ENCODE measurements at regions not wholly inside any gene's neighbourhood (a gene's known extent, or its start where the extent isn't known, plus 50 kb on each side); places are given as distances from the start of the nearest gene placed in this dataset.
"Not testable (repeated sequence)": the region's sequence is repeated elsewhere in the genome, so short reads cannot be mapped to it uniquely, and the experiment has no call there.

DNA sequence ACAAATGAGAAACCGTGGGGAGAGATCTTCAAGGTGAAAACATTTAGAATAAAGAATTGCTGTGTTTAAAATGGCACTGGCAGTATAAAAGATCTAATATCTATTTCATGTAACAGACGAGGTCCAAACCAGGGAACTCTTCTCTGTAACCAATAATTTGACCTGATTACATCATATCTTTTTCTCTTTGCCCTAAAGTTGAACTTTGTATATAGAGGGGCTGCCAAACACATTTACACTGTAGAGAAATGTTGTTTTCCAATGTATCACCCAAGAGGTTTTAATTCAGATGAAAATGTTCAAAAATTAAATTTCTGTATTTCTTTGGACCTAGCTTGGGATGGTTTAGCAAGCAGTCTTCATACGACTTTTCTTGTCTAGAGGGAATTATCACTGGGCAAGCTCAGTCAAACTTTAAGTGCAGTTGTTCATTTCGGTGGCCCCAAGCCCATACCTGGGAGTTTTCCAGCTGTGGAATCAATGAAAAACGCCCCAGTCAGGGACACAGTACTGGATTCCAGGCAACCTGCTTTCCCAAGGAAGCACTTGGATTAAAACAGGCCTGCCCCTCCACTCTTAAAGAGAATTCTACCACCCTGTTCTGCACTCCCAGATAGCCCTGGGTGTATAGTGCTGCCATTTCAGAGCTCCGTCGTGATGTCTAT lies 208.5 kb upstream of the FN1 start:
- DNase-seq: no peak

DNA sequence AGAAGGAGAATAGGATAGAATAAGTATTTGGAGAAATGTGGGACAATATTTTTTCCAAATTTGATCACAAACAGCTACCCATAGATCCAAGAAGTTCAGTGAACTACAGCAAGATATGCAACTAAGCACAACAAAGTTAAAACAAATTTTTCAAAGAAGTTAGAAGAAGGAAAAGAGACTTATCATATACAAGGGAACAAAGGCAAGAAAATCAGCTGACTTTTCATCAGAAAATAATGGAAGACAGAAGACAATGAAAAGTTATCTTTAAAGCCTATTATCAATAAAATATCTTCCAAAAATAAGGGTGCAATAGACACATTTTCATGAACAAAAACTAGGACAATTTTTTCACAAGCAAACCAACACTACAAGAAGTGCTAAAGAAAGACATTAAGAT lies 202.8 kb upstream of the FN1 start:
- no peak for DNase-seq

DNA sequence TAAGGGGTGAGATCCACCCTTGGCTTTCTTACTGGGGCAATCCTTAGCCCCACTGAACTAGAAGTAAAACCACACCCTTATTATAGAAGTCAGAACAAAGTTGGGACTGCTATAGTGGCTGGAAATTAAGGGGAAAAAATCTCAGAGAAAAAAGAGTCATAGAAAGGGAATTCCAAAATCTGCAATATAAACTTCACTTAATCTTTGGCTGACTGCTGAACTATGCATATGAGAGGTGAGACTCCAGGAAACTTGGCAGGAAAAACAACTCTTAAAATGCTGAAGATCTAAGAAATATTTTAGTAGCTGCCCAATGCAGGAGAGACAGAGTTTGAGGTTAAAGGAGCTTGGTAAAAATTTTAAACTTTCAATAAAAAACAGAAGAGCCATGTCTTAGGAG lies 201.8 kb upstream of the FN1 start:
- no peak for DNase-seq

DNA sequence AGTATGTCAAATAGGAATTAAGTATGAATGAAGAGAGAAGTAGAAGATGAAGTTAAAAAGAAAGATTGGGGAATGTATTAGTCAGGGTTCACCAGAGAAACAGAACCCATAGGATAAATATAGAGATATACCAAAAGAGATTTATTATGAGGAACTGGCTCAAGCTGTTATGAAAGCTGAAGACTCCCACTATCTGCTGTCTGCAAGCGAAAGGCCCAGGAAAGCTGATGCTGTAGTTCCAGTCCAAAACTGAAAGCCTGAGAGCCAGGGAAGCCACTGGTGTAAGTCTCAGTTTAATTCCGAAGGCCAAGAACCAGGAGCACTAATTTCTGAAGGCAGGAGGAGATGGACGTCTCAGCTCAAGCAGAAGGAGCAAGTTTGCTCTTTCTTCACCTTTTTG lies 200.9 kb upstream of the FN1 start:
- no peak for DNase-seq

DNA sequence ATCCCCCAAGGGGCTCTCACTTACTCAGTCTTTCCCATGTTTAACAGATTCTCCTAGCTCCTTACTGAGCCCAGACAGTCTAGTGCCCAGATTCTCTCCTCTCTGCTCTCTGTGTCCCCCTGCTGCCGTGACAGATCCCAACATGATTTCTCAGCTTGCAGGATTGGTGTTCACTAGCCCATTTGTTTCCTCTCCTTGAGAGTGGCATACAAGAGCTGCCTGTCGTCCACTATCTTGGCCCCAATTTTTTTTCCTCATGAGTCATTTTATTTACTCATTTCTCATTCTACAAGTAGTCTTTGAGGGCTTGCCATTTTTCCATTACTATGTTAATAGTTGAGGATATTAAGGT lies 199.9 kb upstream of the FN1 start:
- no peak for DNase-seq

DNA sequence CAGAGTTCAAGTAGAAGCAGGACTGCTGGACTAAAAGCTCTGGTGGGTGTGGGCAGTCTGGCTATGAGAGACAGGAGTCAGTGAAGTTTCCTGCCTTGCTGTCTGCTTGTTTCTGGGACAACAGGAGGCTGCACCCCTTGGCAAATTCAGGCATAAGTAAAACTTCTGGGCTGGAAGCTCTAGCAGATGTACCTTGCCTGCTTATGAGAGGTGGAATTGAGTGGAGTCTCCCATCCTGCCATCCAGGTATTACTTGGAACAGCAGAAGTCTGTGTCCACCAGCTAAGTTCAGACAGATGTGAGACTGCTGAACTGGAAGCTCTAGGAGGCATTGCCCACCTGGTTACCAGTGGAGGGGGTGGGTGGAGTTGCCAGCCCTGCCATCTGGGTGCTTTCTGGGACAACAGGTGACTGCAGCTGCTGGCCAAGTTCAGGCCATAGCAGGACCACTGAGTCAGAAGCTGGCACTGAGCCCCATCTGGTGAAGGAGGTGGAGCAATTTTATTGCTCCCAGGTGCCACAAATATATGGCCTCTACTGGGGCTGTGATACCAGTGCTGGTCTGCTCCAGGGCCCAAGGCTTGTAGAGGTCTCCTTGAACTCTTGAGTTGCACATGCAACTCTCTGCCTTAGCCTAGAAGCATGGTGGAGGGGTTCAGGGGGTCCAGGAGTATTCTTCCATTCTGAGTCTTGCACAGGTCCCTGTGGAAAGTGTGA lies 199.4 kb upstream of the FN1 start:
- no peak for DNase-seq

DNA sequence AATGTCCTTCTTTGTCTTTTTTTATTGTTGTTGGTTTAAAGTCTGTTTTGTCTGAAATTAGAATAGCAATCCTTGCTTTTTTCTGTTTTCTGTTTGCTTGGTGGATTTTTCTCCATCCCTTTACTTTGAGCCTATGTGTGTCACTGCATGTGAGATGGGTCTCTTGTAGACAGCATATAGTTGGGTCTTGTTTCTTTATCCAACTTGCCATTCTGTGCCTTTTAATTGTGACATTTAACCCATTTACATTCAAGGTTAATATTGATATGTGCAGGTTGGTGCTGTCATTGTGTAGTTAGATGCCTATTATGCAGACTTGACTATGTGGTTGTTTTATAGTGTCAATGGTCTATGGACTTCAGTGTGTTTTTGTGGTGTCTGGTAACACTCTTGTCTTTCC lies 197.5 kb upstream of the FN1 start:
- no peak for DNase-seq

DNA sequence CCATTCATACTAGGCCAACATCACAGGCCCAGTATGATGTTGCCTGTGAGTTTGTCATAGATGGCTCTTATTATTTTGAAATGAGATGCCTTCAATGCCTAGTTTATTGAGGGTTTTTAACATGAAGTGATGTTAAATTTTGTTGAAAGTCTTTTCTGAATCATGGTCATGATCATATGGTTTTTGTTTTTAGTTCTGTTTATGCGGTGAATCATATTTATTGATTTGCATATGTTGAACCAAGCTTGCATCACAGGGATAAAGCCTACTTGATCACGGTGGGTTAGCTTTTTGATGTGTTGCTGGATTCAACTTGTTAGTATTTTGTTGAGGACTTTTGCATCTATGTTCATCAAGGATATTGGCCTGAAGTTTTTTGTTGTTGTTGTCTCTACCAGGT lies 195.8 kb upstream of the FN1 start:
- no peak for DNase-seq

DNA sequence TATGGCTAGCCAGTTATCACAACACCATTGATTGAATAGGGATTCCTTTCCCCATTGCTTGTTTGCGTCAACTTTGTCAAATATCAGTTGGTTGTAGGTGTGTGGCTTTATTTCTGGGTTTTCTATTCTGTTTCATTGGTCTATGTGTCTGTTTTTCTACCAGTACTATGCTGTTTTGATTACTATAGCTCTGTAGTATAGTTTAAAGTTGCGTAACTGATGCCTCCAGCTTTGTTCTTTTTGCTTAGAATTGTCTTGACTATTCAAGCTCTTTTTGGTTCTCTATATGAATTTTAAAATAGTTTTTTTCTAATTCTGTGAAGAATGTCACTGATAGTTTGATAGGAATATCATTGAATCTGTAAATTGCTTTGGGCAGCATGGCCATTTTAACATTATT lies 194.9 kb upstream of the FN1 start:
- DNase-seq: not testable (repeated sequence)

DNA sequence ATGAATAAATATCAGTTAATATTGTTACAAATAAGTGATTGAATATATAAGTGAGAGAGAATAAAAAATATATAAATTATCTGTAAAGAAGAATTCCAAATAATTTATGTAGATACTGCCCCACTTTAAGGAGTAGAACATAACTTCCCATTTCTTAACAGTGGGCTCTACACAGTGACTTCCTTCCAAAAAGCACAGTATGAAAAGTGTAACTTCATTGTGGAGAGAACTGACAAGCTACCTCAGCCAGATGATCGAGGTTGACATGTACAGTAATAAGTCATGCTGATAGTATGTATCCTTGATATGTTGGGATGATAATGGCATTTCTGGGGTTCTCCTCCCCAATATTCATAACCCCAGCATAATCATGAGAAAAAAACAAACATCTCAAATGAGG lies 191.9 kb upstream of the FN1 start:
- DNase-seq: no peak

DNA sequence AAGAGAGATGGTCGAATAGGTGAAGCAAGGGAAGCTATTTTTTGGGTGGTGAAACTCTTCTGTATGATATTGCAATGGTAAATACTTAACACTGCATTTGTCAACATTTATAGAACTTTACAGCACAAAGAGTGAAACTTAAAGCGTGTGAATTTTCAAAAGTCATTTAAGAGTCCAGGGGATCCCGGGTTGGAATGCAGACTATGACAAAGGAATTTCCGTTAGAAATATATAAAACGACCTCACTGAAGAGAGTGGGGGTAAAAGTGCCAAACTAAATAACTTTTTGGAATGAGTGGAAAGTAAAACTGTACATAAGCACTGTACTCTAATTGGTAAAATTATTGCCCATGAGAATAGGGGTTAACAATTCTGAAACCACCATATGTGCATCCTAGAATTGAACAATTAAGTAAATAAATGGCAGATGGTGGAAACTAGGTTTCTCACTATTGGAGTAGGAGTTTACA lies 191.0 kb upstream of the FN1 start:
- DNase-seq: no peak

DNA sequence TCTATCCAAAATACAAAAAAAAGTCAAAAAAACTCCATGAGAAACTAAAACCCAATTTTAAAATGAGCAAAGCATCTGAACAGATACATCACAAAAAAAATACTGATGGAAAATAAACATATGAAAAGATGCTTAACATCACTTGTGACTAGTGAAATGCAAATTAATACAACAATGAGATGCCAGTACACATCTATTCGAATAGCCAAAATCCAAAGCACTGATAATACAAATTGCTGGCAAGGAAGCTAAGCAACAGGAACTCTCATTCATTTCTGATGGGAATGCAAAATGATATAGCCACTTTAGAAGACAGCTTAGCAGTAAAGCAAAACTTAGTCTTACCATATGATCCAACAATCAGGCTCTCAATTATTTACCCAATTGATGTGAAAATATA lies 190.2 kb upstream of the FN1 start:
- DNase-seq: no peak

DNA sequence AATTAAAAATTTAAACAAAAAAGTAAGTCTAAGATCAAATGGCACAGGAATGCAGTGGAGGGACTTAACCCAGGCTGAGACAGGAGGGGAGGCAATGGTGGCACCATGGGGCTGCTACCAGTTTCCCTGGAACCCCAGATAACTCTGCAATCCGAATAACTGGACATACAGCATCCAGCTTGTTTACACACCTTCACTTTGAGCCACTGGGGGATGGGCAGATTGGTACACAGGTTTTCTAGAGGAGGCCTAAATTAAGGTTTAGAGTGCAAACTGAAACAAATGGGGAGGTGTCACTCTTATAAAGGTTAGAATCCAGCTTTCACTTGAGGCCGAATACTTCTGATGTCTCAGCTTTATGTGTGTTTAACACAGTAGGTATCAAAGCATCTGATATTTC lies 189.3 kb upstream of the FN1 start:
- no peak for DNase-seq

DNA sequence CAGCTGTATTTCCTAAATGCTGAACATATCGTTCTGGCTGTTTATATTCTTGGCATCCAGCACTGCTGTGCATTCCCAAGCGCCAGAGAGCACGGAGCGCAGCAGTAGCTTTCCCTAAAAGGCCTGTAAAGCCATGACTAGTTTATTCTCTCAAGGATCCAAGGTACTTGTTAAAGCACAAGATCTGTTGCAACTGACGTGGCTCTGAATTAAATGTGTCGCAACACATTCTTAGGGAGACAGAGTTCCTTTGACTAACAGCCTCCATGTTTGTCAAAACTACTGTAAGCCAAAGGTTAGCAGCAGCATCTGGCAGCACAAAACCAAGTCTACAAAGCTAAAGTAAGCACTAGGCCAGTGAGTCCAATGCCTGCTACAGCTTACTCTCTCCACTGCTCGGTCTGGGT lies 188.6 kb upstream of the FN1 start:
- no peak for DNase-seq

DNA sequence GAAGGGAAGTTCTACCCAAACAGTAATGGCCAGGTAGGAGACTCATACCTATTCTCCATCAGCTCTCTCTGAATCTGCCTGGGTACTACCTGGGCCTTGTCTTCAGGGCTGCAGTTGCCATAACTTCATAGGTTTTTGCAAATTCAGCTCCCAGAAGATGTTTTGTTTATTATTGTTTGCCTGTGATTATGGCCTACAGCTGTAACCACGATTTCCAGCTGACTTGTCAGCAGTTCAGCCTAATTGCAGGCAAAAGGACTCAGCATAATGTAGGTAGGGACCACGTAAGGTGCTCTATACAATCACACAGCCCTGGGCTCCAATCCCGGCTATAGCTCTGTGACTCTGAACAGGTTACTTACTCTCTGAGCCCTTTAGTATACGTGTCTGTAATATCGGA lies 187.0 kb upstream of the FN1 start:
- no peak for DNase-seq

DNA sequence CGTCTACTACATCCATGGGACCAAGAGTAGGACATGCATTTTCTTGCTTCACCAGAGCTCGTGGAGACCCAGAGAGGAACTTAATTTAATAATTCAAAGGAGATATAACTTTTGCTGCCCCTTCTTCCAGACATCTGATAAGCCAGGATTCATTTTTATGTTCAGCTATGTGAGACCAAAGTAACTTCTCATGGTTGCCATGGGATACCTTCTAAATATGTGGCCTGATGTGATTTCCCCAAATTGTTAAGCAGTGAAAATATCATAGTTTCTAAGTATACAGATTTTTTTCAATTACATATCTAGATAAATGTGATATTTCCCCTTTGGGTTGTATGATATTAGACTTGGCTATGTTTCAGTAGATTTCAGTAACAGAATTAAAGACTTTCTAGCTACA lies 185.5 kb upstream of the FN1 start:
- DNase-seq: no peak

DNA sequence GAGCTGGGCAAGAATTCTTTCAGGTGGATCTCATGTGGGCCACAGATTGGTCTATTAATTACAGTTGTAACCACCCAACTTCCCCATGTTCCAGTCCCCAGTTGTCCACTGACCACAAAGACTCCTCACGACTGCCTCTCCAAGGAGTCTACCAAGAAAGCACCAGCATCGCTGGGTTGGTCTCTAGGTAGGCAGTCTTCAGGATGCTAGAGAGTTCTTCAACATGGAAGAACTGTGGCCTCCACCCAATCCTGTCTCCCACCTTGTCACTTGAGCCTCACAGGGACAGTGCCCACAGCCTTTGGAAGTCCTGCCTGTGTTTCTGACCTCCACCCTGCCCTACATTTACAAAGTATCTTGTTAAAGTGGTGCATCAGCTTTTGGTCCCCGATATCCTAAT lies 184.7 kb upstream of the FN1 start:
- DNase-seq: no peak

DNA sequence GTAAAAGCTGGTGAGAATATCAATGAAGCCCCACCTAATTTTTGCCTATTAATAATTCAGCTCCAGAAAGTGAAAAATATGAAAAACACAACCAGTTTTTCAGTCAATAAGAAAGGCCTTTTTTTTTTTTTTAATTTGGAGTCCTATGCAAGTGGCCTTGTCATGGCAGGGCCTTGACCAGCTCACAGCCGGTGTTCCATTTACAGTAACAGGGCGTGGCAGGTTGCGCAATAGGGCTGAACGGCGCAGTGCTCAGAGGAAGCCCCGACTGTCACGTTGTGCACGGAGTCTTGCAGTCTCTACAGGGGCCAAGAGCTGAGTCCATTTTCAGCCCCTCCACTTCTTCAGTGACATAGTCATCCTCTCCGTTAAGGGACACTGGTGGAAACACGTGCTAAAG lies 184.1 kb upstream of the FN1 start:
- no peak for DNase-seq

DNA sequence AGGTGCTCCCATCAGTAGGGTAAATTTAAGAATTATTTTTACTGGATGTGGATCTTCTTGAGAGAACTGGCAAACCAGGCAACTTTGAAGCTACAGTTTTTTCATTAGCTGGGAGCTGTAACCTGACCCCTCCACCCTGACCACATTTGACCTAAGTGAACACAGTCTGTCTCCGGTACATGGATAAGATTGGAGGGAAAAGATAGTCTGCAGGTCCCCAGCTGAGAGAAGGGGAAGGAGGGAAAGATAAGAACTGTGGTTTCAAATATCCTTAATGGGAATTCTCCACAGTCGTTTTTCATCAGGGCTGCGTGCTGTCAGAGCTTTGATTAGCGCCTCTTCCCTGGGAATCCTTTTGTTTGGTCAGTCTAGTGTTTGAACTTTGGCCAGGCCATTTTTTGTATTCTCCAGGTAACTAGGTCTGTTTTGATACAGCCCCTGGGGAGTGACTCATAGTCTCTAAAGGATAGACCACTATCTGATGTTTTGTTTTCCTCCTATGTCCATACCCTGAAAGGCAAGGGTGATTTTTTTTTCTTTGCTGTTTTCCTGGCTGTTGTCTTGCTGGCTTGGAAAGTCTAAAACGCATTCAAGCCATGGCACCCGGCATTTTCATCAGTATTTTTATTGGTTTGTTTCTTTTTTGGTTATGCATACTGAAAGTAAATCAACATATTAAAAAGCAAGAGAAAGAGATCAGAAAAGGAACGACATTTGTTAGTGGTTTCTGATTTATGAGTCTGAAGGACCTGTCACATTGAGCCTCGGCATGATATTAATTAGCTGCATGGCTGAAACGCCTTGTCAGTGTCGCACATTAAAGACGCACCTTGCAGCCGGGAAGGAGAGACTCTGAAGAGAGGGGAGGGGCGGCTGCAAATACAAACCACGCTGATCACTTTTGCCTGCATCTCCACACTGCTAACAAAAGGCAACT lies 183.4 kb upstream of the FN1 start:
- no peak for DNase-seq

DNA sequence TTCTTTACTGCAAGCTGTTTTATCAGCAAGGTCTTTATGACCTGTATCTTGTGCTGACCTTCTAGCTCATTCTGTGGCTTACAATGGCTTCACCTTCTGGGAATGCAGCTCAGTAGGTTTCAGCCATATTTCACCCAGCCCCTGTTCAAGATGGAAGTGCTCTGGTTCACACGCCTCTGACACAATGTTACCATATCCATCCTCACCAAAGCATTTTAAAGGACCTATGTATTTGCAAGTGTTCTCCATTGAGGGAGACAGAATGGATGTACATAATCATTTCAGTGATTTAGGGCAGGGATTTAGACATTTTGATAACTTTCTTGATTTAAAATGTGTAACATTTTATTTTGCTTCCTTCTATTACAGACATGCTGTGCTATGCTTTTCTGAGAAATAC lies 182.3 kb upstream of the FN1 start:
- no peak for DNase-seq

DNA sequence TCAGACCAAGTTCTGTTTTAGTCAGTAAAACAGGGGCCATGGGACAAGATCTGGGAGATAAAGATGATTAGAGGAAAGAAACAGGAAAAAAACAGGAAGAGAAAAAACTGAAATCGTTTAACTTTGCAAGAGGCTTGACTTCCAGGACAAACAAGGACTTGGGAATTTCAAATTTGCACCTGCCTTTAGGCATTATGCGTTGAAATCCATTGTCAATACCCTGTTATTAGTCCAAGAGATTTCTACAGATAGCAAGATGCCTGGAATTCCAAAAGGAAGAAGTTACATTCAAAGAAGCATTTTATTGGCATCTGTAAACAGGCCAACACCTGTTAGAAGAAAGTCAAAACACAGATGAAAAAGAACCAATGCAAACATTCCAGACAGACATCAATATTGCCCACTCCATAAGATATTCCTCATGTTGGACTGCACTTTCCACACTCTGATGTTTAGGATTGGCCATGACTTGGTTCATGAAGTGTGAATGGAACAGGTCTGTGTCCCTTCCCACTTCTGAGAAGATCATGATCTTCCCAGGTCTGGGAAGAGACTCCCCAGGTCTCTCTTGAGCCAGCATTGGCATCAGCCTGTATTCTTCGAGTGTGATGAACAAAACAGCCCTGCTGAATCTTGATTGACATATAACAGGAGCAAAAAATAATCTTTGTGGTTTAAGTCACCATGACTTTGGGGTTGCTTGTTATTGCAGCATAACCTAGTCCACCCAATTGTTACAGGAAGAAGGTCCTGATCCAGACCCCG lies 181.4 kb upstream of the FN1 start:
- DNase-seq: no peak

DNA sequence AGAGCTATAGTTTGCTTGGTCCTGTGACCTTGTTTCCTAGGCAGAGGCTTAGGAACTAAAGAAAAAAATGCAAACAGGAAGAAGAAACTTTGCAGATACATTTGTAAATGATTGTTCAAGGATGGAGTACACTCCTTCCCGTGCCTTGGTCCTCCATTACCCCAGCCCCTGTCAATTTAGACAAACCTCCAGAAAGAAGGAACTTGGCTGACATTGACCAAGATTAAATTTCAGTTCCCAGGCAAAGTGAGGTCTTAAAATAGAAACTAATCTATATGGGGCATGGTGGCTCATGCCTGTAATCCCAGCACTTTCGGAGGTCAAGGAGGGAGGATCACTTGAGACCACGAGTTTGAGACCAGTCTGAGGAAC lies 179.9 kb upstream of the FN1 start:
- no peak for DNase-seq
